ENCODE measurements at regions not wholly inside any gene's neighbourhood (a gene's known extent, or its start where the extent isn't known, plus 50 kb on each side); places are given as distances from the start of the nearest gene placed in this dataset.

DNA sequence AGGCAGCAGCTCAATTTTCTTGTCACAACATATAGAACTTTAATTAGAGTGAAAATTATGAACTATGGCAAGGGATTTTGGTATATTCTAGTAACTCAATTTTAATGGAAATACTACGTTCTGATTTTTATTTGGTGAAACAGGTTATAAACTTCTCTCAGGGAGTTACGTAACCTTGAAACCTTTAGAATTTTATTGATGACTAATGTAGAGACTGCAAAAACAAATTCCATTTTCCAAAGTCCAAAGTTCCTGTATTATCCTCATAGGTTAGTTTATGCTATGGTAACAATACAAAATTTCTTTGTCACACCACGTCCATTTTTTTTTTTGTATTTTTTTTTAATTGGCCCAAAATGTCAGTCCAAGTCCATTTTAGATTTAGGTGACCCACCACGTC is 185.7 kb downstream of the KLF5 start:
- no peak for DNase-seq
- Histone ChIP-seq H3K4me3 (no peak overlapping the region), H3K27me3 (no peaks in the 10 kb centered on the region), H3K9me3 (no peaks in the 10 kb centered on the region), H3K36me3 (no peaks in the 10 kb centered on the region), H3K4me1 (ENCODE audit: insufficient read depth) (peaks cover 6% of the 10 kb centered on the region), H3K27ac (no peak overlapping the region)
- 87 to 90% (median 87%) methylated on average over 4 of the region's 4 CpGs for WGBS, 3 donors
- intact Hi-C loops (cut with DNase I): no loop called here
- TF ChIP-seq POLR2A (IDR thresholded peaks at IDR 0.05) (no peak), CTCF (IDR thresholded peaks at IDR 0.05) (no peak), EP300 (IDR thresholded peaks at IDR 0.05) (no peak)

- Histone ChIP-seq H3K27ac (no peak overlapping the region), H3K27me3 (no peaks in the 10 kb centered on the region), H3K4me3 (no peak overlapping the region), H3K36me3 (no peaks in the 10 kb centered on the region), H3K4me1 (ENCODE audit: insufficient read depth) (no peaks in the 10 kb centered on the region), H3K9me3 (no peaks in the 10 kb centered on the region)
- WGBS, 3 donors: 79 to 90% (median 86%) methylated on average over 2 of the region's 2 CpGs
- TF ChIP-seq CTCF (IDR thresholded peaks at IDR 0.05) (no peak), POLR2A (IDR thresholded peaks at IDR 0.05) (no peak), EP300 (IDR thresholded peaks at IDR 0.05) (no peak)
- intact Hi-C loops (cut with DNase I): no loop called here
- DNase-seq: no peak
Observed at GRCh38 chr13:73242515-73243015, 183.8 kb downstream of the KLF5 start.

GRCh38 chr13:73240193-73240592 is 181.4 kb downstream of the KLF5 start:
- Histone ChIP-seq H3K27me3 (no peaks in the 10 kb centered on the region), H3K9me3 (no peaks in the 10 kb centered on the region), H3K36me3 (no peaks in the 10 kb centered on the region), H3K27ac (no peak overlapping the region), H3K4me1 (ENCODE audit: insufficient read depth) (no peaks in the 10 kb centered on the region), H3K4me3 (no peak overlapping the region)
- no peak for DNase-seq
- no peak for TF ChIP-seq EP300 (IDR thresholded peaks at IDR 0.05)
- no peak for TF ChIP-seq POLR2A (IDR thresholded peaks at IDR 0.05)
- WGBS, 3 donors: 88 to 96% (median 93%) methylated on average over 1 of the region's 1 CpG
- intact Hi-C loops (cut with DNase I): no loop called here

DNA sequence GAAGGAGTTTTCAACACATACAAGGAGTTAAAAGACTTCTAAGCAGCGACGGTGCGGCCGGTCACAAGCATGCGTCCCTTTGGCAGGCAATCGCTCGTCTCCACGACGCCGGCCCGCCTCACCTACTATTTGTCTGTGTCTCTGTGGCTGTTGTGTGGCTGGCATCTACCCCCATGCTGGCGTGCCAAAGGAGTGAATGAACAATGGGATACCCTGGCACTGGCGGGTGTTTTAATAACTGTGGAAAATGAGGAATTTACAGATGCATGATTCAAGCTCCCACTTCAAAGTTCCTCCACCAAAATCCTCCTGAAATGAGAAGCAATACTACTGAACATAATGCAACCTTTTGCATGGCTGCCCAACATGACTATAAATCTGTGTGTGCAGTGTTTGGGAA is 176.6 kb downstream of the KLF5 start:
- DNase-seq: no peak
- 87 to 90% (median 88%) methylated on average over 13 of the region's 13 CpGs for WGBS, 3 donors
- intact Hi-C loops (cut with DNase I): no loop called here
- no peaks in the 10 kb centered on the region for H3K9me3 ChIP-seq
- no peaks in the 10 kb centered on the region for H3K27me3 ChIP-seq
- no peaks in the 10 kb centered on the region for H3K36me3 ChIP-seq
- H3K4me3 ChIP-seq: no peak overlapping the region
- no peak overlapping the region for H3K27ac ChIP-seq
- H3K4me1 ChIP-seq (ENCODE audit: insufficient read depth): no peaks in the 10 kb centered on the region
- no peak for TF ChIP-seq EP300 (IDR thresholded peaks at IDR 0.05)
- TF ChIP-seq POLR2A (IDR thresholded peaks at IDR 0.05): no peak
- TF ChIP-seq CTCF (IDR thresholded peaks at IDR 0.05): no peak

GRCh38 chr13:73231471-73231870 is 172.7 kb downstream of the KLF5 start:
- WGBS, 3 donors: 94 to 96% (median 95%) methylated on average over 4 of the region's 4 CpGs
- intact Hi-C loops (cut with DNase I): no loop called here
- H3K4me3 ChIP-seq: no peak overlapping the region
- H3K4me1 ChIP-seq (ENCODE audit: insufficient read depth): no peaks in the 10 kb centered on the region
- no peaks in the 10 kb centered on the region for H3K9me3 ChIP-seq
- no peak overlapping the region for H3K27ac ChIP-seq
- TF ChIP-seq EP300 (IDR thresholded peaks at IDR 0.05) (no peak), POLR2A (IDR thresholded peaks at IDR 0.05) (no peak), CTCF (IDR thresholded peaks at IDR 0.05) (no peak)
- no peaks in the 10 kb centered on the region for H3K27me3 ChIP-seq
- no peak for DNase-seq
- H3K36me3 ChIP-seq: no peaks in the 10 kb centered on the region

Data from ovary (tissue), 7 donors.